22Rv1 (cell line): ENCODE measurements at regions not wholly inside any gene's neighbourhood (a gene's known extent, or its start where the extent isn't known, plus 50 kb on each side); places are given as distances from the start of the nearest gene placed in this dataset.
"Not testable (repeated sequence)": the region's sequence is repeated elsewhere in the genome, so short reads cannot be mapped to it uniquely, and the experiment has no call there.

Experiments used
- H3K27ac ChIP-seq: fragments of 450-650 bp; 2 replicates; pipeline ENCODE4 v1.5.1; 2017
- ZFX ChIP-seq: fragments of 450-650 bp; IDR thresholded peaks from 2 replicates; pipeline ENCODE4 v1.6.1; 2017; ENCODE audit warnings: antibody characterized with exemption, borderline replicate concordance
- TF ChIP-seq, protein P1 (sequence below): fragments of 450-650 bp; IDR thresholded peaks from 2 replicates; pipeline ENCODE4 v1.5.1; 2017; ENCODE audit warnings: mild to moderate bottlenecking

DNA sequence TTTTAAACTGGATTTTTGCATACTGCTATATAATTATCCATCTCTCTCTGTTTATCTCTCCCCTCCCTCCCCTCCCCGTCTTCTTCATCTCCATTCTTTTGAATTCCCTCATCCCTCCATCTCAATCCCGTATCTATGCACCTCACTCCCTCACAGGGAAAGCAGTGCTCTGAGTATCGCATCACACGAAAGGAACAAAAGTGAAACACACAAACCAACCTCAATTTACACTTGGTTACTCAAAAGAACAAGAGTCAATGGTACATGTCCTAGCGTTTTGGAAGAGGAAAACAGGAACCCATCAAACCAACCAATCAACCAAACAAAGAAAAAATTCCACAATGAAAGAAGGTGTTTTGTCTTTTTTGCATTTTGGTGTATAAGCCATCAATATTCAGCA is 115.1 kb downstream of the NBPF12 start:
- TF ChIP-seq ZFX: no peak
- TF ChIP-seq, protein P1, sequence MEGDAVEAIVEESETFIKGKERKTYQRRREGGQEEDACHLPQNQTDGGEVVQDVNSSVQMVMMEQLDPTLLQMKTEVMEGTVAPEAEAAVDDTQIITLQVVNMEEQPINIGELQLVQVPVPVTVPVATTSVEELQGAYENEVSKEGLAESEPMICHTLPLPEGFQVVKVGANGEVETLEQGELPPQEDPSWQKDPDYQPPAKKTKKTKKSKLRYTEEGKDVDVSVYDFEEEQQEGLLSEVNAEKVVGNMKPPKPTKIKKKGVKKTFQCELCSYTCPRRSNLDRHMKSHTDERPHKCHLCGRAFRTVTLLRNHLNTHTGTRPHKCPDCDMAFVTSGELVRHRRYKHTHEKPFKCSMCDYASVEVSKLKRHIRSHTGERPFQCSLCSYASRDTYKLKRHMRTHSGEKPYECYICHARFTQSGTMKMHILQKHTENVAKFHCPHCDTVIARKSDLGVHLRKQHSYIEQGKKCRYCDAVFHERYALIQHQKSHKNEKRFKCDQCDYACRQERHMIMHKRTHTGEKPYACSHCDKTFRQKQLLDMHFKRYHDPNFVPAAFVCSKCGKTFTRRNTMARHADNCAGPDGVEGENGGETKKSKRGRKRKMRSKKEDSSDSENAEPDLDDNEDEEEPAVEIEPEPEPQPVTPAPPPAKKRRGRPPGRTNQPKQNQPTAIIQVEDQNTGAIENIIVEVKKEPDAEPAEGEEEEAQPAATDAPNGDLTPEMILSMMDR: no peak
- H3K27ac ChIP-seq: no peak overlapping the region

DNA sequence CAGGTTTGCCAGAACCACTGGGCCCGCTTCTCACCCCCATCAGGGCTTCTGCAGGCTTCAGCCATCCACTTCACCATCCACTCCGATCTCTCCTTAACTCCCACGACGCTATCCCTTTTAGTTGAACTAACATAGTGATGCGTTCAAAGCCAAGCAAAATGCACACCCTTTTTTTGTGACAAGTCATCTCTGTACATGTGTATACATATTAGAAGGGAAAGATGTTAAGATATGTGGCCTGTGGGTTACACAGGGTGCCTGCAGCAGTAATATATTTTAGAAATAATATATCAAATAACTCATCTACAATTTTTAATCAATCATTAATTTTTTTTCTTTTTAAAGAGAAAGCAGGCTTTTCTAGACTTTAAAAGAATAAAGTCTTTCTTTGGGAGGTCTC is 114.6 kb downstream of the NBPF12 start:
- TF ChIP-seq ZFX: no peak
- TF ChIP-seq, protein P1: no peak

DNA sequence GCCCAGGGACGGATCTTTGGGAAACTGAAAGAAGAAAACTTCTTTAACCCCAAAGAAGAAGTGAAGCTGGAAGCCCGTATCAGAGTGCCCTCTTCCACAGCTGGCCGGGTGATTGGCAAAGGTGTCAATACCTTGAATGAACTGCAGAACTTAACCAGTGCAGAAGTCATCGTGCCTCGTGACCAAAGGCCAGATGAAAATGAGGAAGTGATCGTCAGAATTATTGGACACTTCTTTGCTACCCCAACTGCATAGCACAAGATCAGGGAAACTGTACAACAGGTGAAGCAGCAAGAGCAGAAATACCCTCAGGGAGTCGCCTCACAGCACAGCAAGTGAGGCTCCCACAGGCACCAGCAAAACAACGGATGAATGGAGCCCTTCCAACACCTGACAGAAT is 114.0 kb downstream of the NBPF12 start:
- TF ChIP-seq ZFX: no peak
- TF ChIP-seq, protein P1: no peak
- H3K27ac ChIP-seq: no peak overlapping the region

More for the DNA sequence above, 114.6 kb downstream of the NBPF12 start:
- no peak overlapping the region for H3K27ac ChIP-seq

DNA sequence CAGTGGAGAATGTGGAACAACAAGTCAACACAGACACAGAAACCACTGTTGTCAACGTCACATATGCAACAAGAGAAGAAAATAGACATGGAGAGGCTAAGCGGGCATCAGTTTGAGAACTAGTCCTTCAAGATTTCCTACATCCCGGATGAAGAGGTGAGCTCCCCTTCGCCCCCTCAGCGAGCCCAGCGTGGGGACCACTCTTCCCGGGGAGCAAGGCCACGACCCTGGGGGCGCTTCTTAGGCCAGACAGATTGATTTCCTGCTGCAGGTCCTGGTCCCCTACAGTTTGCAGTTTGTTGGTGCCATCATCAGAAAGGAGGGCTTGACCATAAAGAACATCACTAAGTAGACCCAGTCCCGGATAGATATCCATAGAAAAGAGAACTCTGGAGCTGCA is 113.0 kb downstream of the NBPF12 start:
- no peak overlapping the region for H3K27ac ChIP-seq
- no peak for TF ChIP-seq ZFX
- TF ChIP-seq, protein P1: no peak

DNA sequence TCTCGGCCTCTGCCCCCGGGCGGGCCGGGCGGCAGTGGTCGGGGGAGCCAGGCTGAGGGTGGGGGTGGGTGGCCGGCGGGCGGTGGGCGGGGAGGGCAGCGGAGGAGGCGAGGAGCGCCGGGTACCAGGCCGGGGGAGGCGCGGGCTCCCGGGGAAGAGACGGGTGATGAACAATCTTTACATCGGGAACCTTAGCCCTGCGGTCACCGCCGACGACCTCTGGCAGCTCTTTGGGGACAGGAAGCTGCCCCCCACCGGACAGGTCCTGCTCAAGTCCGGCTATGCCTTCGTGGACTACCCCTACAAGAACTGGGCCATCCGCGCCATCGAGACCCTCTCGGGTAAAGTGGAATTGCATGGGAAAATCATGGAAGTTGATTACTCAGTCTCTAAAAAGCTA is 112.5 kb downstream of the NBPF12 start:
- TF ChIP-seq, protein P1: no peak
- TF ChIP-seq ZFX: no peak

DNA sequence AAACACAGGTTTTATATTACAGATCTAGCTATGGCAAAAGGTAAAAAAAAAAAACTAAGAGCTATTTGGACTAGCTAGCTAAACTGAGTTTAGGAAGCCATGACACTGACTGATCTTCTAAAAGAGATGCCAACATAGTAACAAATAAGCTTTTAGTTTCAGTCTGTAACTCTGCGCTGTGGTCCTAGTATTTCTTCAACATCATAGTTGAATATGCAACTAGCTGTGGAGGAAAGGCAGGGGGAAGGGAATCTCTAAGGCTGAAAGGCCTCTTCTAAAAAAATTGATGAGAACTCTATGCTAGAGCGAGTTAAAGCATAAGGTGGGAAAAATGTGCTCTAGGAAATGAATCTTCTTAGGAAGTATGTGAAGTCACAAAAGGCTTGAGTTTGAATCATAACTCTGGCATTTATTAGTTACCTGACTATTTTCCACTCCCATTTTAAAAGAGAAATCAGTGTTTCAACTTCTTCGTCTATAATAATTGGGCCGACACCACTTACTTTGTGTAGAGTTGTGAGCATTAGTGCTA is 108.8 kb downstream of the NBPF12 start:
- H3K27ac ChIP-seq: not testable (repeated sequence)

More for the DNA sequence above, 112.5 kb downstream of the NBPF12 start:
- no peak overlapping the region for H3K27ac ChIP-seq

DNA sequence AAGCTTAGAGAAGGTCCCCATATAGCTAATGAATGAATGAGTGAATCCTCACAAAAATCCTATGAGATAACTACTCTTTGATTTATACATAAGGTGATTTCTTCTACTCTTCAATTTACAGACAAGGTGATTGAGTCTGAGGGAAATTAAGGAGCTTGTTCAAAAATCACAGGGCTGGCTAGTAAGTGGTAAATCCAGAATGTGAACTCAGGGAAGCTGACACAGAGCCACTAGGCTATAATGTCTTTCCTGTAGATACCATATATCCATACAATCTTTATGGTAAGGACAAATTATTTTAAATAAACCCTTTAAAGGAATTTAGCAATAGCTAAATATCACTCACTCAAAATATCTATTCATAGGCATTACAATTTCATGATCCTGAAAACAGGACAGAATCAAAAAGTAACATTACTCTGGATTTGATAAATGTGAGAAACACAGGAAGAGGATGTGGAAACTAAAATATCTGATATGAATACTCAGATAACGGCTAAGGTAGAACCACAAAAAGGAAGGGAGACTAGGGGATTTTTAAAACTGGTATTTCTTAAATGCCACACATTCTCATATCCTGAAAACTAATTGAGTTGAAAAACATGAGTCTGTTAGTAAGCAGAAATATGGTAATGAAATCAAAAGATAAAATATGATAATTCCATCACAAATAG is 108.2 kb downstream of the NBPF12 start:
- TF ChIP-seq, protein P1: no peak
- no peak for TF ChIP-seq ZFX
- no peak overlapping the region for H3K27ac ChIP-seq
